SK-N-SH (cell line): ENCODE measurements at regions not wholly inside any gene's neighbourhood (a gene's known extent, or its start where the extent isn't known, plus 50 kb on each side); places are given as distances from the start of the nearest gene placed in this dataset.

Source experiments
- CTCF ChIA-PET: fragments of 300-600, 350-600 bp; formaldehyde crosslinking; extraction: SDS; loops from one replicate; lab custom pipeline; 2021; lab: Yijun Ruan, JAX
- POLR2A ChIA-PET: fragments of 350-600 bp; sonication (Branson Sonifier 250); formaldehyde crosslinking; extraction: SDS; loops from one replicate; lab custom pipeline; 2020; ENCODE audit warnings: antibody characterized with exemption, inconsistent platforms; lab: Yijun Ruan, JAX
- DNase-seq: peaks from one replicate; pipeline ENCODE4 v3.0.0; 2012
- H2AFZ ChIP-seq: fragments of 200-600 bp; sonication (generic); 2 replicates; pipeline ENCODE4 v1.8.1; 2016; ENCODE audit warnings: antibody characterized with exemption, mild to moderate bottlenecking, low read depth
- H3F3A ChIP-seq: fragments of 200-600 bp; sonication (generic); replicated peaks from 2 replicates; pipeline ENCODE3; 2016; ENCODE audit warnings: antibody characterized with exemption, mild to moderate bottlenecking; ENCODE audit not compliant: insufficient read depth
- H3K27ac ChIP-seq, 2 experiments: fragments of 200-500 bp in 1 of 2; fragments of 200-600 bp in 1 of 2; sonication (Bioruptor generic) in 1 of 2; sonication (generic), shearing (Covaris generic) in 1 of 2; 2 replicates each; pipeline versions ENCODE4 v1.5.1 to v1.6.1; 2014 to 2016; ENCODE audit warnings: low read depth in 2 of 2, inconsistent platforms in 1 of 2, low read length in 1 of 2, mild to moderate bottlenecking in 1 of 2, mixed read lengths in 1 of 2
- H3K27me3 ChIP-seq: fragments of 200-600 bp; sonication (generic), shearing (Covaris generic); 2 replicates; pipeline ENCODE4 v1.6.1; 2016; ENCODE audit warnings: mixed run types; ENCODE audit not compliant: insufficient read depth
- H3K36me3 ChIP-seq, 2 experiments: fragments of 200-500 bp in 1 of 2; fragments of 200-600 bp in 1 of 2; sonication (Bioruptor generic) in 1 of 2; sonication (generic) in 1 of 2; replicated peaks in 1 of 2; 2 replicates each; pipeline versions ENCODE3 to v1.5.1; 2014 to 2016; ENCODE audit warnings: low read length in 1 of 2, mild to moderate bottlenecking in 1 of 2; ENCODE audit not compliant: insufficient read depth in 2 of 2, control insufficient read depth in 1 of 2
- H3K4me1 ChIP-seq, 2 experiments: fragments of 200-500 bp in 1 of 2; fragments of 200-600 bp in 1 of 2; sonication (Bioruptor generic) in 1 of 2; sonication (generic), shearing (Covaris generic) in 1 of 2; 2 replicates each; pipeline versions ENCODE4 v1.5.1 to v1.6.1; 2014 to 2016; ENCODE audit warnings: low read depth in 1 of 2, low read length in 1 of 2, mixed run types in 1 of 2; ENCODE audit not compliant: insufficient read depth in 2 of 2, control insufficient read depth in 1 of 2
- H3K4me2 ChIP-seq: fragments of 200-600 bp; sonication (generic), shearing (Covaris generic); 2 replicates; pipeline ENCODE4 v1.6.1; 2017; ENCODE audit warnings: mixed run types
- H3K4me3 ChIP-seq, 2 experiments: fragments of 200-500 bp in 1 of 2; fragments of 200-600 bp in 1 of 2; sonication (Bioruptor generic) in 1 of 2; sonication (generic), shearing (Covaris generic) in 1 of 2; 2 replicates each; pipeline versions ENCODE4 v1.5.1 to v1.8.1; 2014 to 2016; ENCODE audit warnings: low read depth in 2 of 2, inconsistent platforms in 1 of 2, low read length in 1 of 2, mild to moderate bottlenecking in 1 of 2, mixed read lengths in 1 of 2, moderate library complexity in 1 of 2
- H3K79me2 ChIP-seq: fragments of 200-600 bp; sonication (generic); 2 replicates; pipeline ENCODE4 v1.8.1; 2017; ENCODE audit warnings: mild to moderate bottlenecking; ENCODE audit not compliant: insufficient read depth
- H3K9ac ChIP-seq: fragments of 200-600 bp; sonication (generic); 2 replicates; pipeline ENCODE4 v1.6.1; 2017; ENCODE audit warnings: mixed run types
- H3K9me2 ChIP-seq: fragments of 200-600 bp; sonication (generic); 2 replicates; pipeline ENCODE4 v1.6.1; 2017; ENCODE audit warnings: mixed run types
- H3K9me3 ChIP-seq: fragments of 200-600 bp; sonication (generic); 2 replicates; pipeline ENCODE4 v1.6.1; 2017; ENCODE audit warnings: mixed run types, mild to moderate bottlenecking, moderate library complexity
- H4K20me1 ChIP-seq: fragments of 200-600 bp; sonication (generic); 2 replicates; pipeline ENCODE4 v1.6.1; 2017; ENCODE audit warnings: mild to moderate bottlenecking, mixed run types; ENCODE audit not compliant: insufficient read depth
- CHD2 ChIP-seq: fragments of 150-350 bp; IDR thresholded peaks from 2 replicates; pipeline ENCODE4 v1.6.1; 2018; ENCODE audit warnings: low read length; ENCODE audit not compliant: partially characterized antibody
- CTCF ChIP-seq: fragments of 200-600 bp; sonication (generic); IDR thresholded peaks from 2 replicates; pipeline ENCODE4 v1.6.1; 2017; ENCODE audit warnings: antibody characterized with exemption, mild to moderate bottlenecking, moderate library complexity
- EP300 ChIP-seq, 2 experiments: IDR thresholded peaks; 2 replicates each; pipeline versions ENCODE4 v1.4.0 to v1.6.1; 2012; ENCODE audit warnings: borderline replicate concordance in 1 of 2, low read depth in 1 of 2, low read length in 1 of 2
- FOXJ3 ChIP-seq: sonication (generic); formaldehyde crosslinking; IDR thresholded peaks from 2 replicates; pipeline ENCODE4 v1.5.1; 2020; ENCODE audit warnings: mild to moderate bottlenecking, missing genetic modification reagents
- FOXM1 ChIP-seq: IDR thresholded peaks from 2 replicates; pipeline ENCODE4 v1.4.0; 2012; ENCODE audit warnings: low read depth, mild to moderate bottlenecking
- GABPA ChIP-seq: IDR thresholded peaks from 2 replicates; pipeline ENCODE4 v1.4.0; 2012; ENCODE audit warnings: low read depth, mild to moderate bottlenecking
- MXI1 ChIP-seq: IDR thresholded peaks from 2 replicates; pipeline ENCODE4 v1.6.1; 2012; ENCODE audit warnings: mild to moderate bottlenecking, low read depth, low read length, improper control_type of control experiment
- NFIC ChIP-seq: IDR thresholded peaks from 2 replicates; pipeline ENCODE4 v1.4.0; 2012; ENCODE audit warnings: borderline replicate concordance
- PBX3 ChIP-seq: IDR thresholded peaks from 2 replicates; pipeline ENCODE4; 2012
- POLR2AphosphoS5 ChIP-seq: IDR thresholded peaks from 2 replicates; pipeline ENCODE4 v1.6.1; 2012; ENCODE audit warnings: low read depth, low read length
- REST ChIP-seq: IDR thresholded peaks from 2 replicates; pipeline ENCODE4 v1.6.1; 2012; ENCODE audit warnings: mild to moderate bottlenecking, low read depth, low read length, moderate library complexity
- TAF1 ChIP-seq: IDR thresholded peaks from 2 replicates; pipeline ENCODE4 v1.6.1; 2012; ENCODE audit warnings: low read depth, mild to moderate bottlenecking, low read length, moderate library complexity, borderline replicate concordance
- TCF12 ChIP-seq: IDR thresholded peaks from 2 replicates; pipeline ENCODE4 v1.4.0; 2012
- WGBS: methylation state at CpG from one replicate; pipeline ENCODE4 v1.1.6; 2017; ENCODE audit warnings: low lambda C conversion rate; 5-methylcytosine and 5-hydroxymethylcytosine counted together

GRCh38 chr14:105738638-105739037 lies 212.3 kb downstream of the TMEM121 start:
- H3K79me2 ChIP-seq, result no peaks in the 10 kb centered on the region
- H3K27me3 ChIP-seq, result no peaks in the 10 kb centered on the region
- no peak for DNase-seq
- no peak overlapping the region for H3K4me2 ChIP-seq
- no peak overlapping the region for H3K9ac ChIP-seq
- H3K4me1 ChIP-seq, result no peaks in the 10 kb centered on the region; a peak in 1 of 4 replicates
- no peaks in the 10 kb centered on the region for H3K36me3 ChIP-seq
- H4K20me1 ChIP-seq, result no peaks in the 10 kb centered on the region
- POLR2A ChIA-PET, result no interaction called here
- no peak overlapping the region for H3K27ac ChIP-seq
- TF ChIP-seq FOXJ3 (CRISPR knock-in tag) (no peak), POLR2AphosphoS5 (no peak), TCF12 (no peak), NFIC (no peak), GABPA (no peak), EP300 (IDR thresholded peaks at IDR 0.05; ENCODE audit: borderline replicate concordance in 1 of 2, low read depth in 1 of 2, low read length in 1 of 2) (no peak), PBX3 (no peak), TAF1 (no peak), REST (no peak), CTCF (no peak), FOXM1 (no peak), CHD2 (no peak), MXI1 (no peak)
- 50% methylated on average over 8 of the region's 8 CpGs for WGBS
- H2AFZ ChIP-seq, result no peak overlapping the region
- H3F3A ChIP-seq, result no peaks in the 10 kb centered on the region
- CTCF ChIA-PET, result no interaction called here
- no peaks in the 10 kb centered on the region for H3K9me2 ChIP-seq
- no peak overlapping the region for H3K4me3 ChIP-seq
- H3K9me3 ChIP-seq, result no peaks in the 10 kb centered on the region
